ENCODE measurements at regions not wholly inside any gene's neighbourhood (a gene's known extent, or its start where the extent isn't known, plus 50 kb on each side); places are given as distances from the start of the nearest gene placed in this dataset.

- TF ChIP-seq CTCF (IDR thresholded peaks at IDR 0.05; ENCODE audit: low read depth, low read length), result peak; percentile 25
- TF ChIP-seq EZH2phosphoT487 (IDR thresholded peaks at IDR 0.05; ENCODE audit: low read depth), result no peak
Observed at GRCh38 chr3:95511828-95512227, 1302.6 kb upstream of the EPHA6 start.
